HS-5 (cell line): ENCODE measurements at regions not wholly inside any gene's neighbourhood (a gene's known extent, or its start where the extent isn't known, plus 50 kb on each side); places are given as distances from the start of the nearest gene placed in this dataset.
"Not testable (repeated sequence)": the region's sequence is repeated elsewhere in the genome, so short reads cannot be mapped to it uniquely, and the experiment has no call there.

Source experiments
- DNase-seq: peaks from one replicate; pipeline ENCODE4 v3.0.0-alpha.2; 2012; ENCODE audit warnings: low read depth

DNA sequence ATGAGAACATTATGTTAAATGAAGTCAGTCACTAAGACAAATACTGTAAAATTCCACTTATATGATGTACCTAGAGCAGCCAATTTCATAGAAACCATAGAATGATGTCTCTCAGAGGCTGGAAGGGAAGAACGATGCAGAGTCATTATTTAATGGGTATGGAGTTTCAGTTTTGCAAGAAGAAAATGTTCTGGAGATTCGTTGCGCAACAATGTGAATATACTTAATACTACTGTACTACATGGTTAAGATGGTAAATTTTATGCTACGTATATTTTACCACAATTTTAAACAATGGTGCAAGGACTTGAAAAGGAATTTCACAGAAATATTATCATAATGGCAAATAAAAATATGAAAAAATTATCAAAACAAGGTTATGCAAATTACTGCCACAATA lies 972.6 kb downstream of the KCNMA1 start:
- no peak for DNase-seq

DNA sequence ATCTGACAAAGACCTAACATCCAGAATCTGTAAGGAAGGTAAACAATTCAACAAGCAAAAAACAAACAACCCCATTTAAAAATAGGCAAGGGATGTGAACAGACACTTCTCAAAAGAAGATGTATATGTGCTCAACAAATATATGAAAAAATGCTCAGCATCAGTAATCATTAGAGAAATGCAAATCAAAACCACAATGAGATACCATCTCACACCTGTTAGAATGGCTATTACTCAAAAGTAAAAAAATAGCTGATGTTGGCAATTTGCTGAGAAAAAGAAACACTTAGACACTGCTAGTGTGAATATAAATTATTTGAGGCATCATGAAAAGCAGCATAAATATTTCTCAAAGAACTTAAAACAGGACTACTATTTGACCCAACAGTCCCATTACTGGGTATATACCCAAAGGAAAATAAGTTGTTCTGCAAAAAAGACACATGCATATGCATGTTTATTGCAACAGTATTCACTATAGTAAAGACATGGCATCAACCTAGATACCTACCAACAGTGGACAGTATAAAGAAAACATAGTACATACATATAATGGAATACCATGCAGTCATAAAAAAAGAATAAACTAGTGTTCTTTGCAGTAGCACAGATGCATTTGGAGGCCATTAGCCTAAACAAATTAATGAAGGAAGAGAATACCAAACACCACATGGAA lies 980.1 kb downstream of the KCNMA1 start:
- no peak for DNase-seq

DNA sequence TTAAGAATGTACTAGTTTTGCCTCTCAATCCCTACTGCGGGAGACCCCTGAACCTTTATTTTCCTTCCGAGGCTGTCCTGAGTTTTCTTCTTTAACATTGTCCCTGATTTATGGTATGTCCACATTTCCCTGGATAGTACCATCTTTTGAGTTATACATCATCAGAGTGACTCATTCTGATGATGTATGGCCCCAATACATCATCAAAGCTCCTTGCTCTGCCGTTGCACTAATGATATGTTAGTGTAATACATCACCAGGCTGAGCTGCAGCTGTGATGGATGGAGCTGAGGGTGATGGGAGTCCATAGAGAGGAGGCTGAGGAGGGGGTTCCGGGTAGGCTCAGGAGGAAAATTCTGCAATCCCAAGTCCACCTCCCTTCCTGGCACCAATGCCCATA lies 986.5 kb downstream of the KCNMA1 start:
- DNase-seq, result no peak

- no peak for DNase-seq
Measured at GRCh38 chr10:76649723-76650127, 987.9 kb downstream of the KCNMA1 start.

- no peak for DNase-seq
Measured at GRCh38 chr10:76649254-76649653, 988.4 kb downstream of the KCNMA1 start.

DNA sequence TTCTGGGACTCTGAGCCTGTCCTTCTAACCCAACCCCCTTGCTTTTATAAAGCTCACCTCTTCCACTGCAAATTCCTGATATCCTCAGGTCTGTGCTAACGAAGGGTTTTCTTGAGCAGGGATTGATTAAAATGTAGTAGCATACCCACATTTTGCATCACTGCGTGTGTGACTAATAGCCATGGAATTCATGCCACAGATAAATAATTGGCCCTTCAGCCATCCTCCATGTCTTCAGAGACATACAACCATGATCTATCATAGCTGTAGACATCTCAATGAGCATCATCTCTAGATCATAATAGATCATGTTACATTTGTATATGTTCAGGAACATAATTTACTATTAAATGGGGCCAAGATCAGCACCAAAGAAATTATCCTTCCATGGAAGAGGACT lies 990.3 kb downstream of the KCNMA1 start:
- DNase-seq, result peak; percentile 5

GRCh38 chr10:76645341-76645740 lies 992.3 kb downstream of the KCNMA1 start:
- DNase-seq, result no peak

DNA sequence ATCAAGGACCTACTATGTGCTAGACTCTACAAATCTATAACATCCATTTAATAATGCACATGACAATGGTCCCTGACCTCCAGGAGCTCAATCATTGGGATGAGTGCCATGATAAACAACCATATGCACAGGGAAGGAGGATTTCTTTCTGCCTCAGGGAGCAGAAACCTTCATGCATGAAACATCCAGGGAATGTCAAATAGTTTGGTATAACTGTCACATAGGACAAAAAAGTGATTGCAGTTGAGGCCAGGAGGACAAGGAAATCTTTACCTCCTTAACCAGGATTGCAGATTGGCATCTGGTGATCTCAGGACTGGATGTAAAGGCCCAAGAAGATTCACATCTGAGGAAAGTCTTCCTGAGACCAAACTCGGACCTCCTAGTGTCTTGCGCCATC lies 993.1 kb downstream of the KCNMA1 start:
- no peak for DNase-seq

- no peak for DNase-seq
Measured at GRCh38 chr10:76643511-76643911, 994.1 kb downstream of the KCNMA1 start.

DNA sequence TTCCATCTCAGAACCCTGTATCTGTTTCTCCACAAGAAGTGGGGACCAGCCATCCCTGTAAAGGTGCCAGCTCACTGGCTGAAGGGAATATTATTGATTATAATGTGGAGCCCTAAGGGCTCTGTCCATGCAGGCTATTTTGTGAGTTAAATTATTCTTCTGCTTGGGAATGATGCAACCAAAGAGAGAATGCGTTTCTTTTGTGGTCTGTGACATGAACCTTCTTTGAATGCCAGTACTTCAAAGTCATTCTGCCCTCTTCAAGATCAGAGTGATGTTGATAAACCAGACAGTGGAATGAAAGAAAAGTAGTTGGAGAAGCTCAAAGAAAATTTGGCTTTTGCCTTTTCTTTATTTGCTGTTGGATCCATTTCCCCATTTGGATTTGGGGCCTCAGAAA lies 995.2 kb downstream of the KCNMA1 start:
- no peak for DNase-seq

- no peak for DNase-seq
Measured at GRCh38 chr10:76641215-76641614, 996.4 kb downstream of the KCNMA1 start.

GRCh38 chr10:76640806-76641205 lies 996.8 kb downstream of the KCNMA1 start:
- DNase-seq, result no peak

DNA sequence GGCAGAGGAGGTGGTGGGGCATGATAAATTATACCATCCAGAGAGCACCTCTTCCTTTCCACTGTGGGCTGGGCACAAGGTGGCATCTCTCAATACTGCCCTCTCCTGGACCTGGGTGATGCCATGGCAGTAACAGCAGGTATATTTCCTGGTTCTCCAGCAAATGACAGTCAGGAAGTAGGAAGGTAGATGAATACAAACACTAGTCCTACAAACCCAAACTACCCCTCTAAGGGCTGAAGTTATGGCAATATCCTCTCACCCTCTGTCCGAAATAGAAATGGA lies 1004.9 kb downstream of the KCNMA1 start:
- DNase-seq, result no peak

GRCh38 chr10:76631884-76632766 lies 1005.5 kb downstream of the KCNMA1 start:
- no peak for DNase-seq

DNA sequence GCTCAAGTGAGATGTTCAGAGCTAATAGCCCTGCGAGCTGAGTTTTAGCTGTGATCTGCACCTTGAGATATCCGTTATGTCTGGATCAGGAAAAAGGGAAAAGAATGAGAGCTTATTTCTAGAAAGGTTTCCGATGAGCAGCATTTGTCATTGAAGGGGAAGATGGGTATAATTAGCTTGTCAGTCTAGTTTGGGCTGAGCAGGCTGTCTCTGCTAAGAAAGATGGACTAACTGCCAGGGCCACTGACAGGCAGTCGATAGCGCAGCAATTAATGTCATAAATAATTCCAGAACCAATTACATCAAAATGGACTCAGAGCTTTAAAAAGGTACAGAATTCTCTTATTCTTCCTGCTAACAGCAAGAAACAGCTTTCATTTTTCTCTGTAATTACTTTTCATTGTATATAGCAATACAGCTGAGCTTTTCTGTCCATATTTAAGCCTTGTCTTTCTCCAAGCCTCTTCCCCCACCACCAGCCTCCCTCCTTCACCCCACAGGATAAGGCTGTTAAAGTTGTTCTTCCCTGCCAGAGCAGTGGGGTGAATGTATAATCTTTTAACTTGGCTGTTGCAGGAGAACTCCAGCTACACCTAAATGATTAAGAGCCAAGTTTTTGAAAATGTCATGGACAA lies 1006.5 kb downstream of the KCNMA1 start:
- DNase-seq, result no peak

DNA sequence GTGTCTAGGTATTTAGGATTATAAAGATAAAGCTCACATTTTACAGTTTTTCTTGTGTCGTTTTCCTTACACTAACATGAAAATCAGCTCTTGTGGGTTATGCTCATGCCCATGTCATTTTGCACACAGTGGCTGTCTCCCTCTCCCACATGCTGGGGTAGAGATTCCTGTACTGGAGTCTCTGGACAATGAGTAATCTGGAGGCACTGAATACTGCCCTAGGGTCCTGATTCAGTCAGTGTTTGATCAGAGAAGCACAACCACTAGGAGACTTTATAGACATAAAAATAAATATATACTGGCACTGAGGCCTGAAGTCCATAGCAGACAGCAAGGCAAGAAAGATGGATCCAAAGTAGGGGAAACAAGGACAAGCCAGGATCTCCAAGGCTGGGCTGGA lies 1008.8 kb downstream of the KCNMA1 start:
- no peak for DNase-seq

DNA sequence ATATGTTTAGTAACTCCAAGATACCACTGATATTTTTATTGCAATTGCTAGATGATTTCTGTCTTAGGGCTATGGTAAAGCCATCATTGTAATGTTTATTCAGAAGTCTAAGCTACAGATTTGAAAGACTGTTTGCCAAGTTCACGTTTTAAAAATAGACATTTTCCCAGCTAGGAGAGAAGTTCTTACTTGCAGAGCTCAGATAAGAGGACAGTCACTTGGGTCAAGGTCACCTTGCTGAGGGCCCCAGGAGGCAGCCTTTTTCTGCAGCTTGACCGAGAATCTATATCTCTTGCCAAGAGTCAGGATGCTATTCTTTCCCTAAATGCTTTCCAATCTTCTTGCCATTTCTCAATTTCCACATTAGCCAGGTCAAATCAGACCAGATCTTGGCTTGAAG lies 1011.2 kb downstream of the KCNMA1 start:
- no peak for DNase-seq

DNA sequence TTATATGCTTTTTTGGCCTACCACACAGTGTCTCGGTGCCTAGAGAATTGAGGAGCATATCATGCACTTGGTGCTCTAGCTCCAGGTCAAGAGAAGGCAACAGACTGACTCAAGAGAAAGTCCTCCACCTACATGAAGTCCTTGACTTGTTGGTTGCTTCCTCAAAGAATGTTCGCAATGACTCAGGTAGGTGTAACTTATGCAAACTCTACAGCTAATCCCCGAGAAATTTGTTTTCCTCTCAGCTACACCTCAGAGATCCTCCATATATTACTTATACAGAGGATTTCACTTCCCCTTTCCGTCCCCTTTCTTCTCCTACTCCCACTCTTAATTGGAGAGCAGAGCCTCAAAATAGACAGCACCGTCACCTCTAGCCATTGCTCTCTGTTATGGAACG lies 1013.1 kb downstream of the KCNMA1 start:
- DNase-seq, result no peak

DNA sequence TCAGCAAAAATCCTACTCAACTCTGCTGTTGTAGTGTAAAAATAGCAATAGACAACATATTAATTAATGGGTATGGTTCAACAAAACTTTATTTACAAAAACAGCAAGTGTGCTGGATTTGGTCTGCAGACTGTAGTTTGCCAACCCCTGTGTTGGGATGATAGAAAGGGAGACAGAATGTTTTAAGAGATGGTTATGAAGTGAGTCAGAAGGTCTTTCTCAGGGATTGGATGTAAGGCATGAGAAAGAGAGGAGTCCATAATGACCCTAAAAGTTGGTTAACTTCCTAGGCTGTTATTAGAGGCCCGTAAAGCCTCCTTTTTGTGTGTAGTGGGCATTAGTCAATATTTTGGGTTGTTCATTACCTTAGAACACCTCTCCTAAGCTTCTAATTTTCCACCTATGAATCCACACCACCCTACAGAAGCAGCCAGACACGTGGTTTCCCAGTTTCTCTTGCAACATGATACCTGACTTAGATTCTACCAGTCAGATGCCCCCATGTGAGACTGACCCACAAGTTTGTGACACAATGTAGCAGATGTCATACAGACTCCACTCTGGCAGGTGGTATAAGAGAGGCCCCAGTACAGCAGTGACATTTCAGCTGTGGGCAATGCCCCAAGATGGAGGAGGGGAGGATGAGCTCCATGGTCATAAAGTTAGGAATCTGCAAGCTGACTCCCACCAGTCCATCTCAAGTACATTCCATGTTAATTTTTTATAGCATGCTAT lies 1015.6 kb downstream of the KCNMA1 start:
- no peak for DNase-seq

- DNase-seq, result no peak
Measured at GRCh38 chr10:76618641-76619040, 1019.0 kb downstream of the KCNMA1 start.

DNA sequence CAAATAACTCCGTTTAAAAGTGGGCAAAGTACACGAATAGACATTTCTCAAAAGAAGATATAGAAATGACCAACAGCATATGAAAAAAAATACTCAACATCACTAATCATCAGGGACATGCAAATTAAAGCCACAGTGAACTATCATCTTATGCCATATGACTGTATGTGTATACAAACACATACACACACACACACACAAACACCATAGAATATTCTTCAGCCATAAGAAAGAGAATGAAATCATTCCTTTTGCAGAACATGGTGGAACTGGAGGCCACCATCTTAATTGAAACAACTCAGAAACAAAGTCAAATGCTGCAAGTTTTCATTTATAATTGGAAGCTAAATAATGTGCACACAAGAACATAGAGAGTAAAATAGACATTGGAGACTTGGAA lies 1019.4 kb downstream of the KCNMA1 start:
- no peak for DNase-seq

DNA sequence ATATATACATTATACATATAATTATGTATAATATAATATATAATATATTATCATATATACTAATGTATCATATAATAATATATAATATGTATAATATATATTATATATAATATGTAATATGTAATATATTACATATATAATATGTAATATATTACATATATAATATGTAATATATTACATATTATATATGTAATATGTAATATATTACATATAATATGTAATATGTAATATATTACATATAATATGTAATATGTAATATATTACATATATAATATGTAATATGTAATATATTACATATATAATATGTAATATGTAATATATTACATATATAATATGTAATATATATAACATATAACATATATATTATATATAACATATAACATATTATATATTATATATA lies 1020.9 kb downstream of the KCNMA1 start:
- not testable (repeated sequence) for DNase-seq

DNA sequence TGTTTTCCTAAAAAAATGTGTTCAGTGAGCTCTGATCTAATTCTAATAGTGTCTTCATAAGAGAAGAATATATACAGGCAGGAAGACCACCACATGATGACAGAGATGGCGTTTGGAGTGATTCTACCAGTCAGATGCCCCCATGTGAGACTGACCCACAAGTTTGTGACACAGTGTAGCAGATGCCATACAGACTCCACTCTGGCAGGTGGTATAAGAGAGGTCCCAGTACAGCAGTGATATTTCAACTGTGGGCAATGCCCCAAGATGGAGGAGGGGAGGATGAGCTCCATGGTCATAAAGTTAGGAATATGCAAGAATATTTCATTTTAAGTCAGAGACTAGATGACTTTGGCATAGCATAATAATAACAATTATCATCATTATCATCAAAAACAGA lies 1022.6 kb downstream of the KCNMA1 start:
- no peak for DNase-seq
